Breast epithelium (tissue), 3 donors: ENCODE measurements at regions not wholly inside any gene's neighbourhood (a gene's known extent, or its start where the extent isn't known, plus 50 kb on each side); places are given as distances from the start of the nearest gene placed in this dataset.

Experiments
- CTCF ChIP-seq, 3 donors: fragments of 450-650 bp; IDR thresholded peaks; one replicate each; pipeline ENCODE4 v1.5.1; 2016 to 2017; ENCODE audit warnings: antibody characterized with exemption in 3 of 3, mild to moderate bottlenecking in 3 of 3, moderate library complexity in 3 of 3
- POLR2A ChIP-seq: fragments of 450-650 bp; IDR thresholded peaks from one replicate; pipeline ENCODE4 v1.6.1; 2016; ENCODE audit warnings: antibody characterized with exemption, mild to moderate bottlenecking, moderate library complexity

DNA sequence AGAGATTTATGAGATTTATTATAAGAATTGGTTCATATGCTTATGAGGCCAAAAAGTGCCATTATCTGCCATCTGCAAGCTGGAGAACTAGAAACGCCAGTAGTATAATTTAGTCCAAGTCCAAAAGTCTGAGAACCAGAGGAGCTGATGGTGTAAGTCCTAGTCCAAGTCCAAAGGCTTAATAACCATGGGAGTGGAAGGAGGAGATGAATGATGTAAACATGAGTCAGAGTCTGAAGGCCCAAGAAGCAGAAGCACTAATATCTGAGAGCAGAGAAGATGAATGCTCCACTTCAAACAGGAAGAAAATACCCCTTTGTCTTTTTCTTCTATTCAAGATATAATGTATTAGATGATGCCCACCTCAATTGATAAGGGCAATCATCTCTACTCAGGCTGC is 185.7 kb downstream of the CGGBP1 start:
- TF ChIP-seq CTCF (IDR thresholded peaks at IDR 0.05), result no peak
- TF ChIP-seq POLR2A, result no peak
